ENCODE measurements at regions not wholly inside any gene's neighbourhood (a gene's known extent, or its start where the extent isn't known, plus 50 kb on each side); places are given as distances from the start of the nearest gene placed in this dataset.

GRCh38 chr13:109636736-109637135 is 149.6 kb downstream of the IRS2 start:
- ChIA-PET CTCF (no interaction called here), POLR2A (no interaction called here)
- Histone ChIP-seq H3K9me3 (ENCODE audit: control insufficient read depth in 2 of 3, low read length in 3 of 3) (peaks cover 0 to 10% (median 0%) of the 10 kb centered on the region in 3 experiments), H3K4me1 (ENCODE audit: control insufficient read depth in 2 of 2, insufficient read depth in 2 of 2, low read length in 2 of 2) (no peaks in the 10 kb centered on the region), H3K4me3 (ENCODE audit: low read length) (no peak overlapping the region), H3K27ac (ENCODE audit: low read depth, low read length) (no peak overlapping the region), H3K36me3 (ENCODE audit: control insufficient read depth in 2 of 3, insufficient read depth in 3 of 3, low read length in 3 of 3) (no peaks in the 10 kb centered on the region), H3K27me3 (ENCODE audit: control insufficient read depth in 2 of 2, insufficient read depth in 2 of 2, low read length in 2 of 2) (no peaks in the 10 kb centered on the region)
- Mint-ChIP-seq H3K9me3 (peaks cover 10 to 41% (median 27%) of the 10 kb centered on the region in 11 donors), H3K36me3 (peaks cover 2 to 13% (median 8%) of the 10 kb centered on the region in 5 donors), H3K4me1 (no peaks in the 10 kb centered on the region), H3K4me3 (no peak overlapping the region), H3K27ac (no peak overlapping the region), H3K27me3 (peaks cover 0 to 19% (median 0%) of the 10 kb centered on the region in 5 donors)
- intact Hi-C loops (cut with micrococcal nuclease): no loop called here
- ATAC-seq (no peak), DNase-seq (no peak)

- Histone ChIP-seq H3K4me3 (ENCODE audit: low read length) (no peak overlapping the region), H3K36me3 (ENCODE audit: control insufficient read depth in 2 of 3, insufficient read depth in 3 of 3, low read length in 3 of 3) (no peaks in the 10 kb centered on the region), H3K27ac (ENCODE audit: low read depth, low read length) (no peak overlapping the region), H3K4me1 (ENCODE audit: control insufficient read depth in 2 of 2, insufficient read depth in 2 of 2, low read length in 2 of 2) (no peaks in the 10 kb centered on the region), H3K9me3 (ENCODE audit: control insufficient read depth in 2 of 3, low read length in 3 of 3) (no peaks in the 10 kb centered on the region), H3K27me3 (ENCODE audit: control insufficient read depth in 2 of 2, insufficient read depth in 2 of 2, low read length in 2 of 2) (no peaks in the 10 kb centered on the region)
- Mint-ChIP-seq H3K4me1 (peaks cover 0 to 2% (median 0%) of the 10 kb centered on the region in 7 donors), H3K27me3 (peaks cover 0 to 15% (median 6%) of the 10 kb centered on the region in 5 donors), H3K36me3 (peaks cover 0 to 4% (median 0%) of the 10 kb centered on the region in 5 donors), H3K4me3 (no peak overlapping the region), H3K27ac (no peak overlapping the region), H3K9me3 (peaks cover 0 to 17% (median 5%) of the 10 kb centered on the region in 11 donors)
- intact Hi-C loops (cut with micrococcal nuclease): no loop called here
- DNase-seq: no peak
- ChIA-PET CTCF (no interaction called here), POLR2A (no interaction called here)
- ATAC-seq: no peak
Measured at GRCh38 chr13:109631069-109631468, 155.3 kb downstream of the IRS2 start.

GRCh38 chr13:109630271-109630670 is 156.1 kb downstream of the IRS2 start:
- Mint-ChIP-seq H3K36me3 (peaks cover 0 to 4% (median 0%) of the 10 kb centered on the region in 5 donors), H3K27me3 (peaks cover 0 to 11% (median 6%) of the 10 kb centered on the region in 5 donors), H3K4me1 (peaks cover 0 to 2% (median 0%) of the 10 kb centered on the region in 7 donors), H3K4me3 (no peak overlapping the region), H3K27ac (no peak overlapping the region), H3K9me3 (peaks cover 0 to 15% (median 4%) of the 10 kb centered on the region in 11 donors)
- intact Hi-C loops (cut with micrococcal nuclease): no loop called here
- DNase-seq: no peak
- ChIA-PET POLR2A (no interaction called here), CTCF (no interaction called here)
- H3K27ac ChIP-seq (ENCODE audit: low read depth, low read length): no peak overlapping the region
- no peaks in the 10 kb centered on the region for H3K27me3 ChIP-seq (ENCODE audit: control insufficient read depth in 2 of 2, insufficient read depth in 2 of 2, low read length in 2 of 2)
- H3K4me3 ChIP-seq (ENCODE audit: low read length): no peak overlapping the region
- ATAC-seq: no peak
- H3K4me1 ChIP-seq (ENCODE audit: control insufficient read depth in 2 of 2, insufficient read depth in 2 of 2, low read length in 2 of 2): no peaks in the 10 kb centered on the region
- H3K36me3 ChIP-seq (ENCODE audit: control insufficient read depth in 2 of 3, insufficient read depth in 3 of 3, low read length in 3 of 3): no peaks in the 10 kb centered on the region
- H3K9me3 ChIP-seq (ENCODE audit: control insufficient read depth in 2 of 3, low read length in 3 of 3): no peaks in the 10 kb centered on the region

GRCh38 chr13:109629737-109630136 is 156.6 kb downstream of the IRS2 start:
- no peak overlapping the region for H3K4me3 Mint-ChIP-seq
- H3K27me3 Mint-ChIP-seq: peaks cover 0 to 6% (median 5%) of the 10 kb centered on the region in 5 donors
- Histone ChIP-seq H3K36me3 (ENCODE audit: control insufficient read depth in 2 of 3, insufficient read depth in 3 of 3, low read length in 3 of 3) (no peaks in the 10 kb centered on the region), H3K9me3 (ENCODE audit: control insufficient read depth in 2 of 3, low read length in 3 of 3) (no peaks in the 10 kb centered on the region), H3K27ac (ENCODE audit: low read depth, low read length) (no peak overlapping the region), H3K27me3 (ENCODE audit: control insufficient read depth in 2 of 2, insufficient read depth in 2 of 2, low read length in 2 of 2) (no peaks in the 10 kb centered on the region), H3K4me1 (ENCODE audit: control insufficient read depth in 2 of 2, insufficient read depth in 2 of 2, low read length in 2 of 2) (no peaks in the 10 kb centered on the region), H3K4me3 (ENCODE audit: low read length) (no peak overlapping the region)
- ATAC-seq (no peak), DNase-seq (no peak)
- H3K9me3 Mint-ChIP-seq: peaks cover 0 to 10% (median 3%) of the 10 kb centered on the region in 11 donors
- ChIA-PET CTCF (no interaction called here), POLR2A (no interaction called here)
- H3K4me1 Mint-ChIP-seq: peaks cover 0 to 2% (median 0%) of the 10 kb centered on the region in 7 donors
- H3K27ac Mint-ChIP-seq: no peak overlapping the region
- intact Hi-C loops (cut with micrococcal nuclease): no loop called here
- peaks cover 0 to 4% (median 0%) of the 10 kb centered on the region in 5 donors for H3K36me3 Mint-ChIP-seq

GRCh38 chr13:109628251-109628699 is 158.1 kb downstream of the IRS2 start:
- peaks cover 0 to 2% (median 0%) of the 10 kb centered on the region in 7 donors for H3K4me1 Mint-ChIP-seq
- H3K36me3 Mint-ChIP-seq: peaks cover 0 to 4% (median 0%) of the 10 kb centered on the region in 5 donors
- no peak overlapping the region for H3K4me3 ChIP-seq (ENCODE audit: low read length)
- H3K9me3 Mint-ChIP-seq: peaks cover 0 to 8% (median 3%) of the 10 kb centered on the region in 11 donors
- H3K27ac ChIP-seq (ENCODE audit: low read depth, low read length): no peak overlapping the region
- H3K36me3 ChIP-seq (ENCODE audit: control insufficient read depth in 2 of 3, insufficient read depth in 3 of 3, low read length in 3 of 3): no peaks in the 10 kb centered on the region
- H3K4me3 Mint-ChIP-seq: no peak overlapping the region
- H3K27me3 Mint-ChIP-seq: peaks cover 0 to 6% (median 4%) of the 10 kb centered on the region in 5 donors
- H3K27me3 ChIP-seq (ENCODE audit: control insufficient read depth in 2 of 2, insufficient read depth in 2 of 2, low read length in 2 of 2): no peaks in the 10 kb centered on the region
- H3K9me3 ChIP-seq (ENCODE audit: control insufficient read depth in 2 of 3, low read length in 3 of 3): no peaks in the 10 kb centered on the region
- DNase-seq (no peak), ATAC-seq (no peak)
- ChIA-PET CTCF (no interaction called here), POLR2A (no interaction called here)
- H3K27ac Mint-ChIP-seq: no peak overlapping the region
- H3K4me1 ChIP-seq (ENCODE audit: control insufficient read depth in 2 of 2, insufficient read depth in 2 of 2, low read length in 2 of 2): no peaks in the 10 kb centered on the region
- intact Hi-C loops (cut with micrococcal nuclease): no loop called here

- no peaks in the 10 kb centered on the region for H3K9me3 ChIP-seq (ENCODE audit: control insufficient read depth in 2 of 3, low read length in 3 of 3)
- no peak overlapping the region for H3K27ac ChIP-seq (ENCODE audit: low read depth, low read length)
- Mint-ChIP-seq H3K27me3 (peaks cover 0 to 6% (median 0%) of the 10 kb centered on the region in 5 donors), H3K27ac (no peak overlapping the region), H3K36me3 (no peaks in the 10 kb centered on the region), H3K9me3 (peaks cover 0 to 6% (median 0%) of the 10 kb centered on the region in 11 donors), H3K4me1 (peaks cover 0 to 2% (median 0%) of the 10 kb centered on the region in 7 donors), H3K4me3 (no peak overlapping the region)
- H3K36me3 ChIP-seq (ENCODE audit: control insufficient read depth in 2 of 3, insufficient read depth in 3 of 3, low read length in 3 of 3): no peaks in the 10 kb centered on the region
- POLR2A ChIA-PET: interaction anchor here (0.8 kb wide), 1 partner anchor 157 kb away, joined by 3 read pairs; no protein-coding TSS in a partner anchor
- DNase-seq (no peak), ATAC-seq (no peak)
- intact Hi-C loops (cut with micrococcal nuclease): no loop called here
- no peaks in the 10 kb centered on the region for H3K27me3 ChIP-seq (ENCODE audit: control insufficient read depth in 2 of 2, insufficient read depth in 2 of 2, low read length in 2 of 2)
- no peaks in the 10 kb centered on the region for H3K4me1 ChIP-seq (ENCODE audit: control insufficient read depth in 2 of 2, insufficient read depth in 2 of 2, low read length in 2 of 2)
- H3K4me3 ChIP-seq (ENCODE audit: low read length): no peak overlapping the region
- CTCF ChIA-PET: no interaction called here
Measured at GRCh38 chr13:109627649-109628048, 158.7 kb downstream of the IRS2 start.

- H3K36me3 ChIP-seq (ENCODE audit: control insufficient read depth in 2 of 3, insufficient read depth in 3 of 3, low read length in 3 of 3): no peaks in the 10 kb centered on the region
Measured at GRCh38 chr13:109626386-109627171, 159.8 kb downstream of the IRS2 start.

More at GRCh38 chr13:109626386-109627171, 159.8 kb downstream of the IRS2 start:
- intact Hi-C loops (cut with micrococcal nuclease): no loop called here
- ChIA-PET CTCF (no interaction called here), POLR2A (no interaction called here)
- Histone ChIP-seq H3K4me3 (ENCODE audit: low read length) (no peak overlapping the region), H3K27me3 (ENCODE audit: control insufficient read depth in 2 of 2, insufficient read depth in 2 of 2, low read length in 2 of 2) (no peaks in the 10 kb centered on the region), H3K27ac (ENCODE audit: low read depth, low read length) (no peak overlapping the region), H3K9me3 (ENCODE audit: control insufficient read depth in 2 of 3, low read length in 3 of 3) (no peaks in the 10 kb centered on the region), H3K4me1 (ENCODE audit: control insufficient read depth in 2 of 2, insufficient read depth in 2 of 2, low read length in 2 of 2) (no peaks in the 10 kb centered on the region)
- ATAC-seq (no peak), DNase-seq (no peak)
- peaks cover 0 to 4% (median 0%) of the 10 kb centered on the region in 11 donors for H3K9me3 Mint-ChIP-seq
- no peak overlapping the region for H3K4me3 Mint-ChIP-seq
- peaks cover 0 to 2% (median 0%) of the 10 kb centered on the region in 7 donors for H3K4me1 Mint-ChIP-seq
- no peak overlapping the region for H3K27ac Mint-ChIP-seq
- H3K27me3 Mint-ChIP-seq: peaks cover 0 to 6% (median 0%) of the 10 kb centered on the region in 5 donors
- H3K36me3 Mint-ChIP-seq: no peaks in the 10 kb centered on the region

Measured in naive thymus-derived CD4-positive, alpha-beta T cell (primary cell).